ENCODE measurements at regions not wholly inside any gene's neighbourhood (a gene's known extent, or its start where the extent isn't known, plus 50 kb on each side); places are given as distances from the start of the nearest gene placed in this dataset.

DNA sequence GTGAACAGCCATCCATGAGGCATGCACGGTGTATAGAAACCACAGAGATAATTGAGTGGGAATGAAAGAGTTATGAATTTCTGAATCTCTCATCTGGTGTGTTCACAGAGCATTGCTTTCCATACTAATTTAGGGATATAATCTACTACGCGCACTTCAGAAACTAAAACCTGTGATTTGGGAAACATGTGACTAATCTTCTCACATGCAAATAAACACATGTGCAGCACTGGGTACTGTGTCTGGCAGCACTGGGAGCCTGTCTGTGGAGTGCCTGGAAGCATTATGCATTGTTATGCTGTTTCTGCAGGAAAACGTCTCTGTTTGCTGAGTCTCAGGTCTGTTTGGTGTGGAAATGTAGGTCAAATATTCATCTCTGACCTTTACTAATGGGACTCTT is 287.3 kb downstream of the CMPK2 start:
- 0 out of 4 replicates have a peak, but pooled peaks cover 2 to 3% of the 10 kb centered on the region in 2 experiments for H3K4me1 Mint-ChIP-seq
- Histone ChIP-seq H2BK15ac (ENCODE audit: low read depth, low read length) (no peak overlapping the region), H2AK5ac (ENCODE audit: insufficient read length, low read length) (no peak overlapping the region), H4K91ac (ENCODE audit: insufficient read length, low read depth, low read length) (no peak overlapping the region), H4K8ac (replicated peaks; ENCODE audit: insufficient read length, low read depth, low read length) (no peak overlapping the region), H3K56ac (ENCODE audit: insufficient read length, low read depth, low read length) (no peak overlapping the region), H2BK20ac (ENCODE audit: low read depth, low read length, poor library complexity, severe bottlenecking) (no peak overlapping the region), H3K14ac (ENCODE audit: insufficient read depth, low read length) (no peak overlapping the region), H2BK12ac (ENCODE audit: insufficient read length, low read depth, low read length) (no peak overlapping the region), H3K4me1 (ENCODE audit: insufficient read depth, low read length) (no peaks in the 10 kb centered on the region), H4K20me1 (ENCODE audit: control insufficient read depth, insufficient read depth, insufficient read length) (no peaks in the 10 kb centered on the region), H3K23me2 (ENCODE audit: insufficient read length, low read depth, low read length, poor library complexity, severe bottlenecking) (no peaks in the 10 kb centered on the region), H4K5ac (ENCODE audit: insufficient read length, low read depth, low read length) (no peak overlapping the region), H3T11ph (ENCODE audit: low read length) (no peak overlapping the region), H3K4ac (ENCODE audit: low read depth, low read length) (no peak overlapping the region), H3K27me3 (ENCODE audit: insufficient read depth, low read length) (no peaks in the 10 kb centered on the region), H2BK5ac (ENCODE audit: insufficient read length, low read length) (no peak overlapping the region), H3K79me2 (ENCODE audit: insufficient read depth, low read length) (no peaks in the 10 kb centered on the region), H3K9ac (ENCODE audit: extremely low read depth, insufficient read length, low read length) (no peak overlapping the region), H3K23ac (ENCODE audit: insufficient read length, low read depth, low read length) (no peak overlapping the region), H2BK120ac (ENCODE audit: low read depth, low read length, poor library complexity, severe bottlenecking) (no peak overlapping the region), H3K18ac (ENCODE audit: insufficient read length, low read depth, low read length) (no peak overlapping the region), H3K9me3 (ENCODE audit: control insufficient read depth, low read depth, low read length) (no peaks in the 10 kb centered on the region), H2AFZ (ENCODE audit: low read length) (no peak overlapping the region), H3K4me2 (ENCODE audit: insufficient read depth, insufficient read length, low read length) (no peak overlapping the region), H3K79me1 (ENCODE audit: insufficient read depth, low read depth, low read length, poor library complexity, severe bottlenecking) (no peaks in the 10 kb centered on the region), H3K27ac (ENCODE audit: insufficient read length, low read depth, low read length) (no peak overlapping the region)
- no peak overlapping the region for H3K27ac Mint-ChIP-seq
- no CpG with 5 or more reads among the region's 4 CpGs for WGBS (ENCODE audit: extremely low coverage, insufficient read length, low lambda C conversion rate)
- no peak overlapping the region for H3K4me3 Mint-ChIP-seq
- no peaks in the 10 kb centered on the region for H3K36me3 Mint-ChIP-seq (ENCODE audit: insufficient read depth in 1 of 3, low read depth in 3 of 3)
- H3K27me3 Mint-ChIP-seq (ENCODE audit: low read depth) = no peaks in the 10 kb centered on the region
- TF ChIP-seq, protein P1, sequence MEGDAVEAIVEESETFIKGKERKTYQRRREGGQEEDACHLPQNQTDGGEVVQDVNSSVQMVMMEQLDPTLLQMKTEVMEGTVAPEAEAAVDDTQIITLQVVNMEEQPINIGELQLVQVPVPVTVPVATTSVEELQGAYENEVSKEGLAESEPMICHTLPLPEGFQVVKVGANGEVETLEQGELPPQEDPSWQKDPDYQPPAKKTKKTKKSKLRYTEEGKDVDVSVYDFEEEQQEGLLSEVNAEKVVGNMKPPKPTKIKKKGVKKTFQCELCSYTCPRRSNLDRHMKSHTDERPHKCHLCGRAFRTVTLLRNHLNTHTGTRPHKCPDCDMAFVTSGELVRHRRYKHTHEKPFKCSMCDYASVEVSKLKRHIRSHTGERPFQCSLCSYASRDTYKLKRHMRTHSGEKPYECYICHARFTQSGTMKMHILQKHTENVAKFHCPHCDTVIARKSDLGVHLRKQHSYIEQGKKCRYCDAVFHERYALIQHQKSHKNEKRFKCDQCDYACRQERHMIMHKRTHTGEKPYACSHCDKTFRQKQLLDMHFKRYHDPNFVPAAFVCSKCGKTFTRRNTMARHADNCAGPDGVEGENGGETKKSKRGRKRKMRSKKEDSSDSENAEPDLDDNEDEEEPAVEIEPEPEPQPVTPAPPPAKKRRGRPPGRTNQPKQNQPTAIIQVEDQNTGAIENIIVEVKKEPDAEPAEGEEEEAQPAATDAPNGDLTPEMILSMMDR (conservative IDR thresholded peaks at IDR 0.05) = no peak
- no peak for DNase-seq
- no peaks in the 10 kb centered on the region for H3K9me3 Mint-ChIP-seq

All from H9 (cell line).